Peyer's patch (tissue), 4 donors: ENCODE measurements at regions not wholly inside any gene's neighbourhood (a gene's known extent, or its start where the extent isn't known, plus 50 kb on each side); places are given as distances from the start of the nearest gene placed in this dataset.

ENCODE experiments used
- CTCF ChIP-seq, 6 experiments: fragments of 450-650 bp in 4 of 6; fragments of 200-600 bp in 2 of 6; sonication (generic) in 1 of 6; IDR thresholded peaks; one replicate each; pipeline ENCODE4 v1.5.1; 2017 to 2019; ENCODE audit warnings: antibody characterized with exemption in 6 of 6, mild to moderate bottlenecking in 3 of 6, moderate library complexity in 1 of 6
- POLR2A ChIP-seq, 2 donors: fragments of 450-650 bp; IDR thresholded peaks; one replicate each; pipeline ENCODE4 v1.5.1; 2017; ENCODE audit warnings: antibody characterized with exemption in 2 of 2, mild to moderate bottlenecking in 2 of 2, moderate library complexity in 2 of 2

GRCh38 chr14:51535443-51536044, 116.2 kb upstream of the FRMD6 start:
- no peak for TF ChIP-seq POLR2A (IDR thresholded peaks at IDR 0.05)
- no peak for TF ChIP-seq CTCF (IDR thresholded peaks at IDR 0.05)
